K562 (cell line): ENCODE measurements at regions not wholly inside any gene's neighbourhood (a gene's known extent, or its start where the extent isn't known, plus 50 kb on each side); places are given as distances from the start of the nearest gene placed in this dataset.

ENCODE experiments used
- CTCF ChIP-seq, 3 experiments: IDR thresholded peaks in 2 of 3; conservative IDR thresholded peaks in 1 of 3; 2 replicates each; pipeline ENCODE4 v1.5.1; 2011 to 2012; ENCODE audit warnings: low read length in 3 of 3, mild to moderate bottlenecking in 3 of 3, control low read depth in 2 of 3, improper control_type of control experiment in 1 of 3, inconsistent platforms in 1 of 3, low read depth in 1 of 3, mixed read lengths in 1 of 3, moderate library complexity in 1 of 3; ENCODE audit not compliant: insufficient read depth in 2 of 3
- EP300 ChIP-seq: IDR thresholded peaks from 2 replicates; pipeline ENCODE4 v1.6.1; 2012; ENCODE audit warnings: low read length, improper control_type of control experiment
- GABPB1 ChIP-seq: sonication (generic); formaldehyde crosslinking; IDR thresholded peaks from 2 replicates; pipeline ENCODE4 v1.8.0; 2022; ENCODE audit warnings: mild to moderate bottlenecking, missing genetic modification reagents
- MAX ChIP-seq: sonication (generic); formaldehyde crosslinking; IDR thresholded peaks from 2 replicates; pipeline ENCODE4 v1.9.0; 2022; ENCODE audit warnings: mild to moderate bottlenecking, missing genetic modification reagents
- PHF8 ChIP-seq: fragments of 200-600 bp; sonication (generic); IDR thresholded peaks from 2 replicates; pipeline ENCODE4 v1.6.1; 2012; ENCODE audit warnings: mixed run types, mild to moderate bottlenecking, inconsistent platforms, low read length, moderate library complexity, borderline replicate concordance
- POLR2A ChIP-seq: fragments of 450-650 bp; conservative IDR thresholded peaks from 2 replicates; pipeline ENCODE4 v1.6.1; 2016
- POLR2AphosphoS5 ChIP-seq: IDR thresholded peaks from 2 replicates; pipeline ENCODE4 v1.6.1; 2011; ENCODE audit warnings: mild to moderate bottlenecking, low read depth, low read length, moderate library complexity; ENCODE audit not compliant: control insufficient read depth, insufficient read depth
- ZNF143 ChIP-seq: sonication (generic); formaldehyde crosslinking; IDR thresholded peaks from 2 replicates; pipeline ENCODE4 v1.9.0; 2022; ENCODE audit warnings: mild to moderate bottlenecking, missing genetic modification reagents
- ZNF217 ChIP-seq: sonication (generic); formaldehyde crosslinking; IDR thresholded peaks from 2 replicates; pipeline ENCODE4 v1.8.0; 2022; ENCODE audit warnings: mild to moderate bottlenecking, missing genetic modification reagents

GRCh38 chr4:156481845-156482244 is 489.8 kb downstream of the PDGFC start:
- TF ChIP-seq EP300 (no peak), CTCF (IDR thresholded peaks at IDR 0.05 in 2 of 3, conservative IDR thresholded peaks at IDR 0.05 in 1 of 3; ENCODE audit: insufficient read depth in 2 of 3, low read depth in 1 of 3, low read length in 3 of 3) (no peak), ZNF143 (CRISPR knock-in tag) (no peak), MAX (CRISPR knock-in tag) (no peak), ZNF217 (no peak), POLR2AphosphoS5 (no peak), PHF8 (no peak), POLR2A (no peak), GABPB1 (no peak)
